Anterior cingulate cortex (tissue), 58 donors: ENCODE measurements at regions not wholly inside any gene's neighbourhood (a gene's known extent, or its start where the extent isn't known, plus 50 kb on each side); places are given as distances from the start of the nearest gene placed in this dataset.
"Not testable (repeated sequence)": the region's sequence is repeated elsewhere in the genome, so short reads cannot be mapped to it uniquely, and the experiment has no call there.

Source experiments
- DNase-seq, 58 donors: peaks; one replicate each; lab custom pipeline; 2025; lab: John Stamatoyannopoulos, UW

DNA sequence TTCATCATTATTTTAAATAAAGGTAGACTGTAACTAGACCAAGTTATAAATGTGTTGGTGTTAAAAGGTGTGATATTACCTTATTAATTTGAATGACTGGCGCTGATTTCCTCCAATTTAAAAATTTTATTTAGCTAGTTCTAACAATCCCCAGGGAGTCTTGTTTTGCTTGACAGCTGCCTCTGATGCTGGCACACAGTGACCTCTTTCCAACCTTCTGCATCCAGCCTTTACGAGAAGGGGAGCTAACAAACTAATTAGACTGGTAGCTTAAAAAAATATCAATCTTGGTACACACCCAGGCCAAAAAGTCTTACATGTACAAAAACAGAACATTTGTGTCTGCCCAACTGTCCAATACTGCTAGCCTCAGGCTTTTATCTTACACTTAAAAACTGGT, 51.8 kb upstream of the ENPEP start:
- no peak for DNase-seq

DNA sequence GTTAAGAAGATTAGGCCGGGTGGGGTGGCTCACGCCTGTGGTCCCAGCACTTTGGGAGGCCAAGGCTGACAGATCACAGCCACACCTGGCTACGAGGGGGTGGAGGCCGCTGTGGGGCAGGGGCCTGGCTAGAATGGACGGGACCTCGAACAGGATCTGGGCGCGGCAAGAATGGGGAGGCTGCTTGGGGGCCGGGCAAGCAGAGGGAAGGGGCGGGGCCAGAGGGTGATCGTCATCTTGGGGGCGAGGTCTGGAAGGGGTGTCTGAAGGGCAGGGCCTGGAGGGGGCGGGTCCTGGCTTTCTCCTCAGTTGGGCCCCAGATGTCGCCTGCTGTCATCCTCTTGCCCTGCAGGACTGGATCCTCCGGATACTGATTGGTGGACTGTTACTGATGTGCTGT, 57.3 kb upstream of the ENPEP start:
- no peak for DNase-seq

DNA sequence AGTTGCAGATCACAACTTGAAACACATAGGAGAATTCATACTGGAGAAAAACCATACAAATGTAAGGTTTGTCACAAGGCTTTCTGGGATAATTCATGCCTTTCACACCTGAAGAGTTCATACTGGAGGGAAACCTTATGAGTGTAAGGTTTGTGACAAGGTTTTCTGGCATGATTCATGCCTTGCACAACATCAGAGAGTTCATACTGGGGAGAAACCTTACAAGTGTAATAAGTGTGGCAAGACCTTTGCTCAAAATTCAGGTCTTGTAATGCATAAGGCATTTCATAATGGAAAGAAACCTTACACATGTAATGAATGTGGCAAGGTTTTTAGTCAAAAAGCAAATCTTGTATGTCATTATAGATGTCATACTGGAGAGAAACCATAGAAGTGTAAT, 58.8 kb upstream of the ENPEP start:
- no peak for DNase-seq

DNA sequence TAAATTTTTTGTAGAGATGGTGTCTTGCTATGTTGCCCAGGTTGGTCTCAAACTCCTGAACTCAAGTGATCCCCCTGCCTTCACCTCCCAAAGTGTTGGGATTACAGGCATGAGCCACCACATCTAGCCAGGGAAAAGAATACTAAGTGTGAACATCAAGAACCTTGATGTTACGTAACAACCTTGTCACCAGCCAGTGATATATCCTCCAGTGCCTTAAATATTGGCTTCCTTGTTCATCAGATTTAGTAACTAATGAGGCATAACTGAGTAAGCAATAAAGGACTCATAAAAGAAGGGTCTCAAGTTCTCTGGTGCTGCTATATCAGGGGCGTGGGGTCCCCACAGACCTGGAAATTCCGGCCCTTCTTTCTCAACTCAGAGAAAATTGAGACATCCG, 60.5 kb upstream of the ENPEP start:
- no peak for DNase-seq

DNA sequence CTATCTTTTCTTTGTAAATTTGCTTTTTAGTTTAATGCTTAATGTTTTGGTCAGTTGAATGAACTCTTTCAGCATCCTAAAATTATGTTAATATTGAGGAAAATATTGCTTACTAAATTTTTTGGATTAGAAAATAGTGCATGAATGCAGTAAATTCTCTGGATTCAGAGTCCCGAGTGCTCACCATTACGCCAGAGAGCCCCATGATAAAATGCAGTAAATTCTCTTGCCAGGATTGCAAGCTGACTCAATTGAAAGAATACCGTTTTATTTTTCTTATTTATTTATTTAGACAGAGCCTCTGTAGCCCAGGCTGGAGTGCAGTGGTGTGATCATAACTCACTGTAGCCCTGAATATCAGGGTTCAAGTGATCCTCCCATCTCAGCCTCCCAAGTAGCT, 60.9 kb upstream of the ENPEP start:
- no peak for DNase-seq

GRCh38 chr4:110414561-110414920, 61.4 kb upstream of the ENPEP start:
- DNase-seq, result no peak

DNA sequence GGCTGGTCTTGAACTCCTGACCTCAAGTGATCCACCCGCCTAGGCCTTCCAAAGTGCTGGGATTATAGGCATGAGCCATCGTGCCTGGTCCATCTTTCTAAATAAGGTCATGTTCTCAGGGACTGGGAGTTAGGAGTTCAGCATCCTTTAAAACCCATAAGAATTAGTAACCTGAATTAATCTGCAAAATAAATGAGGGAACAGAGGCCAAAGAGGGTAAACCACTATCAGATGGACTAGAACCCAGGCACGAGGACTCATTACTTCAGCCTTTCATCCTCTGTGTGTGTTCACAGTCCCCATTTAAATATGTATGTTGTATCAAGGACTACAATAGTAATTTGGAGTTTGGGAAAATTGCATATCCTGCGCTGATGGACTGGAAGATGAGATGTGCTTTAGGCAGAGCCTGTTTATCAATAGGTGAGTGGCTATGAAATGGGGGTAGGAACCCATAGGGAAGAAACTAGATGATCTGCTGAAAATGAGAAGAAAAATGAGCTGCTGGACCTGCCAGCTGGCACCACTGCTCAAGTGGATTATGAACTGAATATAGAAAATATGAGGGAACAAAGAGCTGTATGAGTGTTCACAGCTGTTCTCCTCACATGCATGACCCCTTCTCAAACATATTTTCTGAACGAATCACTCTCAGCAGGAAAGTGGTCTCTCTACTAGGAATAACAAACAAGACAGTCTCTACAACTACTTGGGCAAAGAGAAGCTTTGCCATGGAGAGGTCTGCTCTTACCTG, 62.0 kb upstream of the ENPEP start:
- not testable (repeated sequence) for DNase-seq

GRCh38 chr4:110412354-110413065, 63.4 kb upstream of the ENPEP start:
- DNase-seq, result no peak

- DNase-seq, result no peak
These were observed 64.4 kb upstream of the ENPEP start for GRCh38 chr4:110411574-110412011.

DNA sequence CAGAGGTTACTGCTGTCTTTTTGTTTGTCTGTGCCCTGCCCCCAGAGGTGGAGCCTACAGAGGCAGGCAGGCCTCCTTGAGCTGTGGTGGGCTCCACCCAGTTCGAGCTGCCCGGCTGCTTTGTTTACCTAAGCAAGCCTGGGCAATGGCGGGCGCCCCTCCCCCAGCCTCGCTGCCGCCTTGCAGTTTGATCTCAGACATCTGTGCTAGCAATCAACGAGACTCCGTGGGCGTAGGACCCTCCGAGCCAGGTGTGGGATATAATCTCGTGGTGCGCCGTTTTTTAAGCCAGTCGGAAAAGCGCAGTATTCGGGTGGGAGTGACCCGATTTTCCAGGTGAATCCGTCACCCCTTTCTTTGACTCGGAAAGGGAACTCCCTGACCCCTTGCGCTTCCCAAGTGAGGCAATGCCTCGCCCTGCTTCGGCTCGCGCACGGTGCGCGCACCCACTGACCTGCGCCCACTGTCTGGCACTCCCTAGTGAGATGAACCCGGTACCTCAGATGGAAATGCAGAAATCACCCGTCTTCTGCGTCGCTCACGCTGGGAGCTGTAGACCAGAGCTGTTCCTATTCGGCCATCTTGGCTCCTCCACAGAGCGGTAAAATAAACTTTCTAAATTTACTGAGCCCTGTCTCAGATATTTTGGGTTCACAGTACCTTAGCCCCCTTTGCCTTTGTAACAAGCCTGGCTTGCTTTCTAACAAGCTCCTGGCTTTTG, 64.9 kb upstream of the ENPEP start:
- DNase-seq, result not testable (repeated sequence)

- no peak for DNase-seq
These were observed 75.9 kb upstream of the ENPEP start for GRCh38 chr4:110400086-110400485.

DNA sequence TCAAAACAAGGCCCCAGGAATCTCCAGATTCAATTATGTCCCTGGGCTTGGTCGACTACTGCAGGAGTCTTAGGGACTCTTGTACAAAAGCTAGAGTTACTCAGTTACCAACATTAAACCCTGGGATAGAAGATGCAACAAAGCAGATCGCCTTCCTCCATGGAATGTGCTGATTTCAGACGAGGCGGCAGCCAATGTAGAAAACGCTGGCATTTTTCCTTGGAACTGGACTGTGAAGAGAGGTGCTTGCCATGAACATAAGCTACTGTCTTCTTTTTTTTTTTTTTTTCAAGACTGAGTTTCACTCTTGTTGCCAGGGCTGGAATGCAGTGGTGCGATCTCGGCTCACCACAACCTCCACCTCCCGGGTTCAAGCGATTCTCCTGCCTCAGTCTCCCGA, 76.9 kb upstream of the ENPEP start:
- not testable (repeated sequence) for DNase-seq

DNA sequence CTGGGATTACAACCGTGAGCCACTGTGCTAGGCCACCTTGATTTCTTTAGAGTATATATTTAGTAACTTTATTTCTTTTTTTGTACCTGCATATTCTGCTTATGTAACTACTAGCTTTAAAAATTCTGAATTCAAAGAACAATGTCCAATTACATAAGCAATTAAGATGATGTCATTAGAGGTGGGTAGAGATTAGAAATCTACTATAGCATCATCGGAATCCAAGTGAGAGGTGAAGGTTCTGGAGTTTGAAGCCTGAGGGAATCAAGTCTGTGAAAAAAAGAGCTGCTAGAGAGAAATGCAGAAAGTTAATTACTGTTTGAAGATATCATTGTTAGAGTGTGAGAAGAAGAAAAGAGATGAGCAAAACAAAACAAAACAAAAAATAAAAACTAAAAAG, 79.0 kb upstream of the ENPEP start:
- DNase-seq, result no peak

DNA sequence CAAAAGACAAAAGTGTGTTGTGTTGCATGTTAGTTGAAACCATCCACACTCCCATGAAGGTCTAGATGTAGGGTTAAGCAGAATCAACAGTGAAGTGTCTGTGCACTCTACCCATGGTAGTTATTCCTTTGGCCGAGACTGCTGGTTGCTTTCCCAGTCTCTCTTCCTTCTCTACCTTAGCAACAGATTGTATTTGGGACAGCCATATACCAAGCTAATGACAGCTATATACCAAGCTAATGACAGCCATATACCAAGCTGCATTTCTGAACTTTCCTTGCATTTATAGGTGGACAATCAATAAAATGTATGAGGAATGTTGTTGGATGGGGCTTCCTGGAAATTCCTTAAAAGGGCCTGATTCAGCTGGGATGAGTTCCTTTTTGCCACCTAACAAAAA, 80.5 kb upstream of the ENPEP start:
- no peak for DNase-seq

DNA sequence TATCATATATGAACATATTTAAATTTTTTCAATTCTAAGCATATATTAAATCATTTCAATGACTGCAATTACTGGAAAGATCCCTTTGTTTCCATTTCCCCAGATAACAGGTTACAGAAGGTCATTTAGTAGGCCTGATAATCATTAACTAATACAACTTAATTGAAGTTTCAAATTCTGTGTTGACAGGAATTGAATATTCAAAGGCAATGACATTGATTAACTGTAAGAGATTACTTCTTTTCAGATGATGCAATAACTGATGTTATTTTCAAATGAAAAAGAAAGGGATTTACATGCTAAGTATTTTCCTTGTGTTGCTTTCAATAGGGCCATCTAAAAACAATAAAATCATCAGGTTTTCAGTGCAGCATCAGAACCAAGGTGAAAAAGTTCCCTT, 81.1 kb upstream of the ENPEP start:
- DNase-seq, result no peak

DNA sequence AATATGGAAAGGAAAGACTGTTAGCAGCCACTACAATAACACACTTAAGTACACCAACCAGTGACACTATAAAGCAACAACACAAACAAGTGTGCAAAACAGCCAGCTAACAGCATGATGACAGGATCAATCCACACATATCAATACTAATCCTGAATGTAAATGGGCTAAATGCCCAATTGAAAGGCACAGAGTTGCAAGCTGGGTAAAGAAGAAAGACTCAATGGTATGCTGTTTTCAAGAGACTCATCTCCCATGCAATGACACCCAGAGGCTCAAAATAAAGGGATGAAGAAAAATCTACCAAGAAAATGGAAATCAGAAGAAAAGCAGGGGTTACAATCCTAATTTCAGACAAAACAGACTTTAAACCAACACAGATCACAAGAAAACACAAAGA, 94.2 kb upstream of the ENPEP start:
- no peak for DNase-seq

GRCh38 chr4:110372485-110372884, 103.5 kb upstream of the ENPEP start:
- DNase-seq, result no peak

GRCh38 chr4:110371016-110371770, 104.8 kb upstream of the ENPEP start:
- no peak for DNase-seq

DNA sequence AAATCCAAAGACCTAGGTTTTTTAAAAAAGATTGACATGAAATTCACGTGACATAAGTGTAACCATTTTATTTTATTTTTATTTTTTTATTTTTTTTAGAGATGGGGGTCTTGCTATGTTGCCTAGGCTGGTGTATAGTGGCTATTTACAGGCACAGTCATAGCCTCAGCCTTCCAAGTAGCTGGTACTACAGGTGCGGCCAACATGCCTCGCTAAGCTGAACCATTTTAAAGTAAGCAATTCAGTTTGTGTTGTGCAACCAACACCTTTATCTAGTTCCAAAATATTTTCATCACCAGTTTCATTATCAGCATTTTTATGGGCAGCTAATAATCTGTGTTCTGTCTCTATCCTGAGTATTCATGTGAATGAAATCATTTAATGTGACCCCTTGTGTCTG, 107.5 kb upstream of the ENPEP start:
- no peak for DNase-seq

DNA sequence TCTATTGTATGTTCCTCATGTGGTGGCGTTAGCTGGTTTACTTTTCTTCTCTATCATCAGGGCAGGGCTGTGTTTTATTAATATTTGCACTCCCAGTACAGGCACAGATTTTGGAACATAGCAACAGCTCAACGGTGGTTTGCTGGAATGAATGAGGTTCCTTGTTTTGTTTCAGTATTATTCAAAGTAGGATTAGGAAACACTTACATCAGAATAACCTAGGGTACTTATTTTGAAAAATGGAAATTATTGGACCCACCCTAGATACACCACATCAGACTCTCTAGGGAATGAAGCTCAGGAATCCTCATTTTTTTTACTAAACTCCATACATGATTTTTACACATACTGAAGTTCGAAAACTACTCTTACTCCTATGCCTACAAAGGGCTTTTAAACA, 108.8 kb upstream of the ENPEP start:
- DNase-seq, result no peak

- no peak for DNase-seq
These were observed 110.2 kb upstream of the ENPEP start for GRCh38 chr4:110365761-110366160.
